Heart right ventricle (tissue), 16 donors: ENCODE measurements at regions not wholly inside any gene's neighbourhood (a gene's known extent, or its start where the extent isn't known, plus 50 kb on each side); places are given as distances from the start of the nearest gene placed in this dataset.

Experiments used
- ATAC-seq, 8 donors: fragments of 200-7000 bp; cut with Tn5 transposase; one replicate each; pipeline ENCODE4 v1.9.1; 2020; ENCODE audit warnings: mild to moderate bottlenecking in 8 of 8, moderate library complexity in 8 of 8, moderate number of reproducible peaks in 1 of 8
- DNase-seq, 2 donors: peaks; one replicate each; pipeline ENCODE4 v3.0.0-alpha.2; 2020
- H3K27ac ChIP-seq, 10 donors: fragments of 200-600 bp; sonication (generic) in 2 of 10; one replicate each; pipeline versions ENCODE4 v1.5.0 to v1.8.0; 2020 to 2022; ENCODE audit warnings: mild to moderate bottlenecking in 3 of 10
- H3K27me3 ChIP-seq, 7 donors: fragments of 200-600 bp; one replicate each; pipeline ENCODE4 v1.8.0; 2021 to 2022; ENCODE audit warnings: mild to moderate bottlenecking in 2 of 7
- H3K36me3 ChIP-seq, 9 donors: fragments of 200-600 bp; sonication (generic) in 1 of 9; one replicate each; pipeline versions ENCODE4 v1.5.0 to v1.8.0; 2020 to 2022; ENCODE audit warnings: mild to moderate bottlenecking in 2 of 9
- H3K4me1 ChIP-seq, 9 donors: fragments of 200-600 bp; sonication (generic) in 1 of 9; one replicate each; pipeline versions ENCODE4 v1.5.0 to v1.8.0; 2020 to 2022; ENCODE audit warnings: mild to moderate bottlenecking in 4 of 9
- H3K4me3 ChIP-seq, 10 donors: fragments of 200-600 bp; sonication (generic) in 2 of 10; one replicate each; pipeline versions ENCODE4 v1.5.0 to v1.8.0; 2020 to 2022; ENCODE audit warnings: mild to moderate bottlenecking in 7 of 10, moderate library complexity in 2 of 10
- H3K9me3 ChIP-seq, 11 donors: fragments of 200-600 bp in 10 of 11; sonication (generic) in 2 of 11; one replicate each; pipeline versions ENCODE4 v1.5.0 to v1.8.0; 2013 to 2022; ENCODE audit warnings: mild to moderate bottlenecking in 2 of 11, control low read depth in 1 of 11, moderate library complexity in 1 of 11
- WGBS, 2 donors: extraction: QIAGEN DNeasy Blood & Tissue Kit; methylation state at CpG; one replicate each; pipeline ENCODE4 v1.1.7; 2013; ENCODE audit warnings: inconsistent platforms in 1 of 2; 5-methylcytosine and 5-hydroxymethylcytosine counted together
- intact Hi-C, 10 donors: fragments of 100-400 bp; cut with DNase I; formaldehyde crosslinking; loops; one replicate each; pipeline versions ENCODE4 v1.11.1 to v1.14.2; 2022
- TF ChIP-seq, protein P1 (sequence below), 9 donors: fragments of 200-600 bp; sonication (generic) in 2 of 9; IDR thresholded peaks; one replicate each; pipeline versions ENCODE4 v1.5.0 to v1.8.0; 2021 to 2022; ENCODE audit warnings: antibody characterized with exemption in 9 of 9, mild to moderate bottlenecking in 5 of 9, moderate library complexity in 1 of 9
- donor health status: Arrhythmogenic right ventricular cardiomyopathy.
- donor health status: ischemic (EF 13 %, LVEDD 7.1; RV severe dilation, severe dysfunction).
- donor health status: healthy with polysubstance abuse.
- donor health status: DM: no; HTN: yes; CAD: no.
- donor health status: DM: no; HTN: no; CAD: no.
- donor health status: ischemic (EF 25% LVEDD 6.9; RV normal size, moderate dysfunction).
- donor health status: ischemic (EF 25% LVEDD 5.7; RV mildly dilated, moderate dysfunction).
- donor health status: healthy.
- donor health status: DM: yes; HTN: yes; CAD: no.
- donor health status: Ischemic cardiomyopathy.
- donor health status: ischemic (EF 35%, LVEDD 5.7; RV mildly dilated, moderate dysfunction).
- donor health status: nonischemic (EF 11% LVEDD 7.7; RV severe dilation, severe dysfunction).
- donor health status: DM: yes; HTN: yes; CAD: no.
- donor health status: PGD.
- donor health status: ischemic (EF 29% LVEDD 5.4; RV normal size, mild dysfunction).
- donor health status: nonischemic (EF 23%, LVEDD 6.1; RV moderate dilation, normal function).

DNA sequence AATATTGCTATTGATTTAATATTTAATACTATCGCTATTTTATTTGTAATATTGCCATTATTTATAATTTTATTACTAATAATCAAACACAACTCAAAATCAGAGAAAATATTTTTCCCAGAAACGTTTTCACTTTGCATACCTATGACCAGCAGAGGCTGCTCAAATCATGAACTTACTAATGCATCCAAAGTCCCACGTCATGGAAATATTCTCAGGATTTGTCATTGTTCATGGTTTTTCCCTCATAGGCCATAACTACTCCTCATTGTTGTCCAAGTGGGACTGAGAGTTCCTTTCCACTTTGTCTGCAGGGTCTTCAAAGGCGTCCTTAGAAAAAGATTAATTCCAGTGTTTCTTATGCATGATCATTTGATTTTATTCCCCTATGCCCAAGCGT lies 344.8 kb downstream of the THBS2 start:
- TF ChIP-seq, protein P1, sequence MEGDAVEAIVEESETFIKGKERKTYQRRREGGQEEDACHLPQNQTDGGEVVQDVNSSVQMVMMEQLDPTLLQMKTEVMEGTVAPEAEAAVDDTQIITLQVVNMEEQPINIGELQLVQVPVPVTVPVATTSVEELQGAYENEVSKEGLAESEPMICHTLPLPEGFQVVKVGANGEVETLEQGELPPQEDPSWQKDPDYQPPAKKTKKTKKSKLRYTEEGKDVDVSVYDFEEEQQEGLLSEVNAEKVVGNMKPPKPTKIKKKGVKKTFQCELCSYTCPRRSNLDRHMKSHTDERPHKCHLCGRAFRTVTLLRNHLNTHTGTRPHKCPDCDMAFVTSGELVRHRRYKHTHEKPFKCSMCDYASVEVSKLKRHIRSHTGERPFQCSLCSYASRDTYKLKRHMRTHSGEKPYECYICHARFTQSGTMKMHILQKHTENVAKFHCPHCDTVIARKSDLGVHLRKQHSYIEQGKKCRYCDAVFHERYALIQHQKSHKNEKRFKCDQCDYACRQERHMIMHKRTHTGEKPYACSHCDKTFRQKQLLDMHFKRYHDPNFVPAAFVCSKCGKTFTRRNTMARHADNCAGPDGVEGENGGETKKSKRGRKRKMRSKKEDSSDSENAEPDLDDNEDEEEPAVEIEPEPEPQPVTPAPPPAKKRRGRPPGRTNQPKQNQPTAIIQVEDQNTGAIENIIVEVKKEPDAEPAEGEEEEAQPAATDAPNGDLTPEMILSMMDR (IDR thresholded peaks at IDR 0.05) = no peak
- Histone ChIP-seq H3K9me3 (peaks cover 0 to 17% (median 0%) of the 10 kb centered on the region in 11 donors), H3K27me3 (no peaks in the 10 kb centered on the region), H3K4me3 (no peak overlapping the region), H3K36me3 (no peaks in the 10 kb centered on the region), H3K27ac (no peak overlapping the region), H3K4me1 (no peaks in the 10 kb centered on the region)
- no peak for DNase-seq
- intact Hi-C loops = no loop called here
- no peak for ATAC-seq
- WGBS, 2 donors = 71 to 77% methylated on average over 5 of the region's 5 CpGs

DNA sequence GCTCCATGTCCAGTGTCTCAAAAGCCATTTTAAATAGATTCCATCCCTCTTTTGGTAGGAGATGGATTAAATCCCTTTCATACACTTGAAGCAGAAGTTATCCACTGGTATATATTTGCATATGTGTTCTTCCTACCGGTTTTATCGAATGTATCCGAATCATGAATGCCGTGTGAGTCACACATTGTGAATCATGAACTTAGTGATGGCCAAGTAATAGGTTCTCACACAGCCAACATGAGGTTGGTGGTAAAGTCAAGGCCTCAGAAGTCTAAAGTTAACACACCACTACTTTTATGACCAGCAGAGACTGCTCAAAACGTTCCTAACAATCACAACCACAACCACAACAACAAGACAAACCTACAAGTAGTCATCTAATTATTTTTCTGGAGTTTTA lies 345.5 kb downstream of the THBS2 start:
- WGBS, 2 donors = 78 to 81% methylated on average over 5 of the region's 5 CpGs
- Histone ChIP-seq H3K27ac (no peak overlapping the region), H3K36me3 (no peaks in the 10 kb centered on the region), H3K4me3 (no peak overlapping the region), H3K4me1 (no peaks in the 10 kb centered on the region), H3K9me3 (peaks cover 0 to 17% (median 0%) of the 10 kb centered on the region in 11 donors), H3K27me3 (no peaks in the 10 kb centered on the region)
- DNase-seq (no peak), ATAC-seq (no peak)
- intact Hi-C loops = no loop called here
- TF ChIP-seq, protein P1 (IDR thresholded peaks at IDR 0.05) = no peak

DNA sequence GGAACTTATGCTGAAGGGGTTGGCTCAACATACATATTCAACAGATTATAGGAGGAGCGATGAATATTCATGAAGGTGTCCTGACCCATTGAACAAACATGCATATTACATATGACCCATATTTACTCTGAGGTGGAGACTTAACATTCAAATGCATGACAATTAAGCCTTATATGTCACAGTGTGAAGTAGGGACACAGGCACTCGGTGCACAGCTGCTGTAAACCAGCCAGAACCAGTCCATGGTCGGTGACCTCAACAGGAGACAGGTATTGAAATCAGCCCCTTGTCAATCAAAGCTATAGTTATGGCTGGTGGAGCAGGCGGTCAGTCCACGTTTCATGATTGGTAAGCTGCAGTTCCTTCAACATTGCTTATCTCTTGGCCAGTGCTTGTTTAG lies 347.3 kb downstream of the THBS2 start:
- peaks cover 0 to 17% (median 0%) of the 10 kb centered on the region in 11 donors for H3K9me3 ChIP-seq
- no peaks in the 10 kb centered on the region for H3K36me3 ChIP-seq
- no peaks in the 10 kb centered on the region for H3K4me1 ChIP-seq
- no peak overlapping the region for H3K4me3 ChIP-seq
- intact Hi-C loops = no loop called here
- peaks cover 0 to 5% (median 0%) of the 10 kb centered on the region in 7 donors for H3K27me3 ChIP-seq
- 63 to 70% methylated on average over 5 of the region's 5 CpGs for WGBS, 2 donors
- ATAC-seq (no peak), DNase-seq (no peak)
- H3K27ac ChIP-seq = no peak overlapping the region
- TF ChIP-seq, protein P1 (IDR thresholded peaks at IDR 0.05) = no peak

DNA sequence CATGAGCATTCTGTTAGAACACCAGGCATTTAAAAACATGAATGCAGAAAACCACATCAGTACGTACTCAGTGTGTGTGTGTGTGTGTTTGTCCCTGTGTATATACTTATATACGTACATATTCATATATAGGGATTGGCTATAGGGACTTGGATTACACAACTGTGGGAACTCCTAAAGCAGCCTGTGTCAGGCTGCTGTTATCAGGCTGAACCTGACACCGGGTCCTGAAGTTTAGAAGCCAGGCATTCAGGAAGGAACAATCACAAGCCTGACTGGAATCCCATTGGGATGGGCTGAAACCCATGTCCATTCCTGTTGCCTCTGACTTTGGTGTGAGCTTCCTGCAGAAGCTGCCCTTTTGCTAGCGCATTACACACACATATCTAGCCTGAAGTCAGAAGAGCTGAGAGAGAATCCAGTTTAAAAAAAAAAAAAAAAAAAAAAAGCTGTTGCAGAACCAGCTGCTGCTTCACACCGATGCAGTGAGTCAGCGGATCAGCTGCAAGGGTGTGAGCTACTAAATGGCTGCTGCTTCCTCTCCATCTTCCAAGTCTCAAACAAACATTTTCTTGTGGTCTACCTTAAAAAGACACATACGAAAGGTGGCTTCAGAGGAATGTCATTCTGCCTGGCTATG lies 348.1 kb downstream of the THBS2 start:
- no peaks in the 10 kb centered on the region for H3K36me3 ChIP-seq

More for the DNA sequence above, 348.1 kb downstream of the THBS2 start:
- no peak overlapping the region for H3K4me3 ChIP-seq
- peaks cover 0 to 17% (median 0%) of the 10 kb centered on the region in 11 donors for H3K9me3 ChIP-seq
- 68 to 76% methylated on average over 7 of the region's 7 CpGs for WGBS, 2 donors
- intact Hi-C loops = no loop called here
- TF ChIP-seq, protein P1 (IDR thresholded peaks at IDR 0.05) = no peak
- no peaks in the 10 kb centered on the region for H3K4me1 ChIP-seq
- DNase-seq = no peak
- H3K27ac ChIP-seq = no peak overlapping the region
- peaks cover 0 to 7% (median 0%) of the 10 kb centered on the region in 7 donors for H3K27me3 ChIP-seq
- peak in 1 of 8 donors; percentile 16 for ATAC-seq
